ENCODE measurements at regions not wholly inside any gene's neighbourhood (a gene's known extent, or its start where the extent isn't known, plus 50 kb on each side); places are given as distances from the start of the nearest gene placed in this dataset.

DNA sequence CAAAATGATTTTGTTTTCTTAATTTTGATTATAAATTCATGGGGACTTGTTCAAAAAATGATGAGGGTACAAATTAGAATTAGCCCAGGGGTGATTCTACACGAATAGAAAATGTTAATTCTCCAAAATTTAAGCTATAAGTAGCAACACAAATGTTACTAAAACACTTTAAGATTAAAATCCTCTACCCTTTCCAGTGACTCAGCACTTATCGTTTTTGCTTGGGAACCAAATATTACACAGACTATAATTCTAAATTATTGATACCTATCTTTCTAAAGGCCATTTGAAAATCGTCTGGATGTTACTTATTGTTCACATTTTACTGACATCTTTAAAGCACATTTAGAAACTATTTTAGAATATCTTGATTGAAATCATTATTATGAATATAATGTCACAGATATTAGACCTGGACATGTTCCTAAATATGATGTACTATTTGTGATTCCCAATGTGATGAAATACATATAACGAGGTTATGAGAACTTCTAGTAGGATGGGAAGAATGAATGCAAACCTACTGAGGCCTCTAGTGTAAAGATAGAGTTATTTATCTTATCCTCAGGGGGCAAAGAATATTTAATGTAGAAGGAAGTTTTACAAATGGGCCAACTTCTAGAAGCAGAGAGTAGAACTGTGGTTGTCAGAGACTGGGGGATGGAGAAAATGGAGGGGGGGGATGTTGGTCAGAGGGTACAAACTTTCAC is 132.0 kb upstream of the TP63 start:
- H3K4me3 ChIP-seq (ENCODE audit: low read depth, low read length): no peak overlapping the region
- TF ChIP-seq, protein P1, sequence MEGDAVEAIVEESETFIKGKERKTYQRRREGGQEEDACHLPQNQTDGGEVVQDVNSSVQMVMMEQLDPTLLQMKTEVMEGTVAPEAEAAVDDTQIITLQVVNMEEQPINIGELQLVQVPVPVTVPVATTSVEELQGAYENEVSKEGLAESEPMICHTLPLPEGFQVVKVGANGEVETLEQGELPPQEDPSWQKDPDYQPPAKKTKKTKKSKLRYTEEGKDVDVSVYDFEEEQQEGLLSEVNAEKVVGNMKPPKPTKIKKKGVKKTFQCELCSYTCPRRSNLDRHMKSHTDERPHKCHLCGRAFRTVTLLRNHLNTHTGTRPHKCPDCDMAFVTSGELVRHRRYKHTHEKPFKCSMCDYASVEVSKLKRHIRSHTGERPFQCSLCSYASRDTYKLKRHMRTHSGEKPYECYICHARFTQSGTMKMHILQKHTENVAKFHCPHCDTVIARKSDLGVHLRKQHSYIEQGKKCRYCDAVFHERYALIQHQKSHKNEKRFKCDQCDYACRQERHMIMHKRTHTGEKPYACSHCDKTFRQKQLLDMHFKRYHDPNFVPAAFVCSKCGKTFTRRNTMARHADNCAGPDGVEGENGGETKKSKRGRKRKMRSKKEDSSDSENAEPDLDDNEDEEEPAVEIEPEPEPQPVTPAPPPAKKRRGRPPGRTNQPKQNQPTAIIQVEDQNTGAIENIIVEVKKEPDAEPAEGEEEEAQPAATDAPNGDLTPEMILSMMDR (IDR thresholded peaks at IDR 0.05; ENCODE audit: borderline replicate concordance, insufficient read depth, low read depth, low read length): no peak

DNA sequence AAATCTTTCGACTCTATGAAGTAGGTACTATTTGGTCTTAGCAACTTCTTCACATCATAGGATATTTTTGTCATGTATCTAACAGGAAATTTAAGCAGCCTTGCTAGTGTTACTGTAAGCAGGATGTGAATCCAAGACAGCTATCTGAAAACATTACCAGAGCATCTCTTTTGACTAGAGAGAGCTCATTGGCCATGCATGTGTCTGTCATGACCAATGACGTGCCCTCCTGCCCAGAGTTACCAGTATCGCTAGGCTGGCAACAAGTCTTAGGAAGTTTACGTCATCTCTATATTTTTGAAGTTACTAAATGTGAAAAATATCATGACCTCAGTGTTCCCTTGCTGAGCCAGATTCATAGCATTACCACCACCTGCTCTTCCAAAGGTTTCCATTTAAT is 130.9 kb upstream of the TP63 start:
- TF ChIP-seq, protein P1 (IDR thresholded peaks at IDR 0.05; ENCODE audit: borderline replicate concordance, insufficient read depth, low read depth, low read length): no peak
- H3K4me3 ChIP-seq (ENCODE audit: low read depth, low read length): no peak overlapping the region

DNA sequence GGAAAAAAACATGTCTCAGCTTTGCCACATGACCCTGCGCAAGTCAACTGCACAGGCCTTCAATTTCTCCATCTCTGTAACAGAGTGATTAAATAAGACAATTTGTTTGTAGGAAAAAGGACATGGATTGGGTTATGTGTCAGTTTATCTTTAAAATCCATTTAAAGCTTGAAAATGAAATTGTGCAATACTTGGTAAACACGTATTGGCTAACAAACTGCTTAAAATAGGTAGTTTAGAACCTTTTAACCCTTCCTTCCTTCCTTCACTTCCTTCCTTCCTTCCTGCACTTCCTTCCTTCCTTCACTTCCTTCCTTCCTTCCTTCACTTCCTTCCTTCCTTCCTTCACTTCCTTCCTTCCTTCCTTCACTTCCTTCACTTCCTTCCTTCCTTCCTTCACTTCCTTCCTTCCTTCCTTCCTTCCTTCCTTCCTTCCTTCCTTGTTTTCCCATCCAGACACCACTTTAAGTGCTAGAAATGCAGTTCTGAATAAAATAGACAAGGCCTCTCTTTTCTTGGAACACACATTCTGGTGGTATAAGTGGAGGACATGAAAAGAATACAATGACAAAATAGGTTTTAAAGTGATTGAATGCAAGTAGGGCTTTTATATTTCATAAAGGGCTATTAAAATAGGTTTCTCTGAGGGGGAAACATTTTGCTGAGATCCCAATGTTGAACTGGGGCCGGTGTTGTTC is 130.2 kb upstream of the TP63 start:
- TF ChIP-seq, protein P1 (IDR thresholded peaks at IDR 0.05; ENCODE audit: borderline replicate concordance, insufficient read depth, low read depth, low read length): no peak
- no peak overlapping the region for H3K4me3 ChIP-seq (ENCODE audit: low read depth, low read length)

DNA sequence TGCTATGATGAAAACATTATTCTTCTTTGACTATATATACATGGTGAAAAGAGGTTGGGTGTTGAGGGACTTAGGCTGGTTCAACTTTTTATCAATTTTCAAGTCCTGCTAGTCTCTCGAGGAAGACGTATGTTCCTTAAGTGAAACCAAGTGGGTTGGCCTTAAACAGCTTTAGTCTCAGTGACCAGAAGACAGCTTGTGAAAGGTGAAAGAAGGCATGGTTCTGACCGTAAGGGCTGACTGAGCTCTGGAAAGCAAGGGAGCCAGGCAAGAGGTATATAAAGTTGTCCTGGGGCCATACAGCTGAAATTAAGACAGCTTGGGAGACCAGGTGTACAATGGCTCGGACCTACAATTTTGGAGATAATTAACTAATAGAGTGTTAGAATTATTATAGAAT is 128.9 kb upstream of the TP63 start:
- TF ChIP-seq, protein P1 (IDR thresholded peaks at IDR 0.05; ENCODE audit: borderline replicate concordance, insufficient read depth, low read depth, low read length): no peak
- no peak overlapping the region for H3K4me3 ChIP-seq (ENCODE audit: low read depth, low read length)

DNA sequence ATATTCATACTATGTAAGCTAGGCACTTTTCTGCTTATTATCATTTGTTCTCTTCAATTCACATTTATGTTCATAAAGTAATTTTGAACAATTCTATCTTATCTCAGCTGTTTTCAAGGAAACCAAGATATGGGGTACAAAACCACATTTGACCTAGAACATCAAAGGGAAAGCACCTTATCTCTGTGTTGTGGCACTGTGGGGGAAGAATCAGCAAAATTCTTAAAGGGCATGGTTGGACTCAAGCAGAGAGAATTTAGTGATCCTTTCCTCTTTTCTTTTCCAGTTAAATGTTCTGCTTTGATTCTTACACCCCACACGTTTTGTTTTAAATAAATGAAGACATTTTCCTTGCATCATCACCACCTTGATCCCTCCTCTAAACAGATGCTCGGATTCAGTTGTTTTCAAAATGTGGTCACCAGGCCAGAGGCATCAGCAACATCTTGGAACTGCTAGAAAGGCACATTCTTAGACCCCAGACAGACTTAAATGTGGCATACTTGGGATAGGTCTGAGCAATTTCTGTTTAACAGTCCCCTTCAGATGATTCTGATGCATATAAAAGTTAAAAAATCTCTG is 128.4 kb upstream of the TP63 start:
- TF ChIP-seq, protein P1 (IDR thresholded peaks at IDR 0.05; ENCODE audit: borderline replicate concordance, insufficient read depth, low read depth, low read length): no peak
- H3K4me3 ChIP-seq (ENCODE audit: low read depth, low read length): no peak overlapping the region

DNA sequence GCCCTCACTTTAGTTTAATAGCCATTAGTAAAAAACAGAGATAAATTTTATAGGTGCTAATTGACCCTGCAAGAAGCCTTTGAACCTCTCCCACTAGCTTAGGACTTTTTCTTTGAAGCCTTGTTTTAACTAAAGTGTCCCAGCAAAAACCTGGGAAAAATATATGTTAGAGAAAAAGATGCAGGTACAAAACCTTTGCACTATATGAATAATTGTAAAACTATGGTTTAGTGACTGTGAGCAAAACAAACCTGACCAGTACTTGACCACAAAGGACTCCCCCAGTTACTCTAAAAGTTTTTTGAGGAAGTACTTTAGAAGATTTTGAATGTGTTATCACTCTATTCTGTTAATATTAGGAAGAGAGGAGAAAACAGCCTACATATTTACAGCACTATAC is 123.3 kb upstream of the TP63 start:
- TF ChIP-seq, protein P1 (IDR thresholded peaks at IDR 0.05; ENCODE audit: borderline replicate concordance, insufficient read depth, low read depth, low read length): no peak
- H3K4me3 ChIP-seq (ENCODE audit: low read depth, low read length): no peak overlapping the region

Measured in GM12875 (cell line).